Epithelial cell of prostate (primary cell): ENCODE measurements at regions not wholly inside any gene's neighbourhood (a gene's known extent, or its start where the extent isn't known, plus 50 kb on each side); places are given as distances from the start of the nearest gene placed in this dataset.
"Not testable (repeated sequence)": the region's sequence is repeated elsewhere in the genome, so short reads cannot be mapped to it uniquely, and the experiment has no call there.

Experiments used
- DNase-seq: peaks from one replicate; pipeline ENCODE4 v3.0.0-alpha.2; 2011; ENCODE audit warnings: low read depth, low spot score
- H3K27ac ChIP-seq: fragments of 450-650 bp; 2 replicates; pipeline ENCODE4 v1.5.1; 2017; ENCODE audit warnings: mild to moderate bottlenecking

DNA sequence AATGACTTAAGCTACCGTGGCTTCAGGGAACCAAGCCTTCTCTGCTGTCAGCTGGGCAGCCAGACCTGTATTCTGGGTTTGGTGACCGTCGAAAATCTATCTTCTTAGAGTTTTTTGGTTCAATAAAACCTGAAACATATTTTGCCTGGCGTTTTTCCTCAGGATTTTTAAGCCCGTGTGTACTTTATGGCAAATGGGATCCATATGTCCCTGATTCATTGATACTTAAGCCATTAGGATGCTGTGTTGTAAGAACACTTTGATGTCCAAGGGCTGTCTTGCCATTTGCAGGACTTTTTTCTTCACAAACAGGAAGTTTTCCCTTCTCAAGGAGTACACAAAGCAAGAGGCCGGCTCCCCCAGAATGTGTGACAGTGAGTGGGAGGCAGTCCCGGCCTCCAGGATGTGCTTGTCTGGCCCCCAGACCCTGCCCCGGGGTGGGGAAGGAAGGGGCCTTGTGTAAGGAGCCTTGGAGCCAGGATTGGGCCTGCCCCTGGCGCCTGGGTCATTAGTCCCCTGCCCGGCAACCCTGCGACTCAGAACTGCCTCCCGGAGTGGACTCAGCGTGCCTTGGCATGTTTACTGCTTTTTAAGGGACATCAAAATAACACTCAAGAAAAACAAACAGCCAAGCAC, 83.4 kb upstream of the SMIM23 start:
- no peak overlapping the region for H3K27ac ChIP-seq
- no peak for DNase-seq

DNA sequence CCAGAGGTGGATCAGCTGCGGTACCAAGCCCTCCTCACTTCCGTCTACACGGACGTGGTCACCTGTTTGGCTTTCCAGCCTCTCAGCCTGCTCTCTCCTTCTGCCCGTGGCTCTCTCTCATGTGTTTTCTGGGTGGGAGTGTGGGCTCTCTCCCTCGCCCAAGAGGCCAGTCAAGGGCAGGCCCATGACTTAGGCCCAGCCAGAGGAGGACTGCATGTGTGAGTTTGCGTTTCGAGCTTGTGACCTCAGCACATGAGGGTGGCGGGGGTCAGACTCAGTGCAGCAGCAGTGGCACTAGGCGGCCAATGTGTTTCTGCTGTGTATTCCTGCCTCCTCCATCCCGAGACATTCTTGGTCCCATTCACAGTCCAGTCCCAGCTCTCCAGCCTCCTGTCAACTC, 82.5 kb upstream of the SMIM23 start:
- H3K27ac ChIP-seq = no peak overlapping the region
- no peak for DNase-seq

DNA sequence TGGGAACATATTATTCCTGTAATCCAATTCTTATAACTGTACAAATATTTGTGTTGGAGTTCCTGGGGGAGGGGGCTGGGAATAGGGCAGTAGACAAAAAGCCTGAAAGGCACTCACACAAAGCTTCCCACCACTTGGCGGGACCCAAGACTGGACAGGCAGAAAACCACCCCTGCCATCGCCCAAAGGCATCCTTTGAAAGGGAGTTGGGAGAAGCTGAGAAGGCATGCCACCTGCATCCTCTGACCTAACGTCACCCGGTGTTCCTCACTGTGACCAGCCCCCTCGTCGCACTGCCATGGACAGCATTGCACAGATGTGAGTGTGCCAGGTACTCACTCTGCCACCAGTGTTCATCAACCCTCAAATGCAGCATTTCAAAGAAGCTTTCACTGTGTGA, 80.6 kb upstream of the SMIM23 start:
- no peak overlapping the region for H3K27ac ChIP-seq

DNA sequence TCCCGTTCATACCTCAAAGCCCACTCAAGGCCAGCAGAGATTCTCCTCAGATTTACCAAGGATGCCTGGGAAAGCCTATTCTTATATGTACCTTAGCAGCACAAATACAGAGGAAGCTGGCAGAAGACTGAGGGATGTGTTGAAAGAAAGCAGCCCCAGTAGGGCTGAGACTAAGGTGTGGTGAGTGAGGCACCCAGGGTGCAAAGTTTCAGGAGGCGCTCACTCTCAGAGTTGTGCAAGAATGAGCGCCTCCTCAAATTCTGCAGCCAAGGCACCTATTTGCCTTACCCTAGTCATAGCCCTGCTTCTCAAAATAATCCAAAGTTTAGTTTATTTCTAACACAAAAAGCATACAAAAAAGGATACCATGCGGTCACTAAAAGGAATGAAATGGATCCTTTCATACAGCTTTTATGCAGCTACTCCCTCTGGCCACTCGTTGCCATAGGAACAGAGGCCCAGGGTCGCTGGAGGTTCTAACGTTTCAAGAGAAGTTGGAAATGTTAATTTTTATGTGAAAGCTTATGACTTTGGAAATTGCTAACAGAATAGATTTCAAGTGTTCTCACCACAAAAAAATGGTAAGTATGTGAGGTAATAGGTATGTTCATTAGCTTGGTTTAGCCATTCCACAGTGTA, 79.7 kb upstream of the SMIM23 start:
- DNase-seq = no peak
- H3K27ac ChIP-seq = no peak overlapping the region

More for the DNA sequence above, 80.6 kb upstream of the SMIM23 start:
- DNase-seq = no peak

DNA sequence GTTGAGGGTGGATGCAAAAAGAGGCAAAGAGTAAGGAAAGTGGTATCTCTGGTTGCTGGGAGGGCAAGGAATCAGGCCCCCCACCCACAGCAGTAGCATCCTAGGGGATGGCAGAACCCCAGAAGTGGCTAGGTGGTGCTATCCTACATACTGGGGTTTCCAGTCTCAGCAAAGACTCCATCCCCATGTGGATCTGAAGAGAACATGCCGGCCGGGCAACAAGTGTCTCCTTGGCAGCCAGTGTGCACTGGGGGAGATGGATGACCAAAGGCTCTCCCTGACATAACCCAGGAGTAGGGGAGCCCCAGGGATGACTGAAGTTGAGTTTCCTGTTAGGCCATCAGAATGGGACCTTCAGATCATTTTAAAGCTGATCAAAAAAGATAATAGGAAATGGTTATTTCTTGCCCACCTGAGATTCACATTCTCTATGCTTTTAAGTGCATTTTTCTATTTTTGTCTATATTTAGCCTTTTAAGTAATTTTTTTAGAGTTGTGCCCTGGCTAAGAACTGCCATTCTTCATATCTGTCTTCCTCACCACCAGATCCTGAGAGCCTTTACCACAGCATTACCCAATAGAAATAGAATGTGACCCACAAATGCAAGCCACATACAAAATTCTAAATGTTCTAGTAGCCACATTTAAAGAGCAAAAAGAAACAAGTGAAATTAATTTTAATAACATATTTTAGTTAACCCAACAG, 78.7 kb upstream of the SMIM23 start:
- DNase-seq = no peak

DNA sequence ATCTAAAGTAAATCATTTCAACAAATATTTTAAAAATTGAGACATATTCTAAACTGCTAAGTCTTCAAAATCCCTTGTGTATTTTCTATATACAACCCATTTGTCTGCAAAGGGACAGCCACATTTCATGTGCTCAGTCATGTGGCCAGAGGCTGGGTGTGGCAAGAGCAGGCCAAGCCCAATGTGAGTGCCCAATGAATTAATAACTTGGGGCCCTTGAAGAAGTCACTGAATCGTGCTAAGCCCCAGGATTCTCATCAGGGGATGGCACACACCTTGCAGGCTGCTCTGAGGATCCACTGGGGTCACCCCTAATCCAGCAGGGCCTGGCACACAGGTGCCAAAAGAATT, 78.2 kb upstream of the SMIM23 start:
- DNase-seq = no peak
- no peak overlapping the region for H3K27ac ChIP-seq

More for the DNA sequence above, 78.7 kb upstream of the SMIM23 start:
- no peak overlapping the region for H3K27ac ChIP-seq

DNA sequence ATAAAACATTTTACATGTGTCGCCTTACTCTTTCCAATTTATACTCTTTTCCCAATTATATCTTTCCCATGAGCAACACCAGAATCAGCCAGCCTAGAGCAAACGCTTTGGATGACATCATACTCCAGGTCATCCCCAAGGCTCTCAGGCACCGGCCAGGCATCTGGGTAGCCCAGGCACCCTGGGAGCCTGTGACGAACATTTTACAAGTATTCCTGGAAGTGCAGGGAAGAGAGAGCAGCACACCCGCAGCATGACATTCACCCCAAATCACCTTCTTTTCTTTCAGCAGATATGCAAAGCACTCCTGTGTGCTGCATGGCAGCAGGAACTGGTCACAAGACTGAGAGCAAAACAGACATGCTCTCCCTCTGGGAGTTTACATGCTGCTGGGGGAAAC, 75.7 kb upstream of the SMIM23 start:
- H3K27ac ChIP-seq = no peak overlapping the region
- no peak for DNase-seq

DNA sequence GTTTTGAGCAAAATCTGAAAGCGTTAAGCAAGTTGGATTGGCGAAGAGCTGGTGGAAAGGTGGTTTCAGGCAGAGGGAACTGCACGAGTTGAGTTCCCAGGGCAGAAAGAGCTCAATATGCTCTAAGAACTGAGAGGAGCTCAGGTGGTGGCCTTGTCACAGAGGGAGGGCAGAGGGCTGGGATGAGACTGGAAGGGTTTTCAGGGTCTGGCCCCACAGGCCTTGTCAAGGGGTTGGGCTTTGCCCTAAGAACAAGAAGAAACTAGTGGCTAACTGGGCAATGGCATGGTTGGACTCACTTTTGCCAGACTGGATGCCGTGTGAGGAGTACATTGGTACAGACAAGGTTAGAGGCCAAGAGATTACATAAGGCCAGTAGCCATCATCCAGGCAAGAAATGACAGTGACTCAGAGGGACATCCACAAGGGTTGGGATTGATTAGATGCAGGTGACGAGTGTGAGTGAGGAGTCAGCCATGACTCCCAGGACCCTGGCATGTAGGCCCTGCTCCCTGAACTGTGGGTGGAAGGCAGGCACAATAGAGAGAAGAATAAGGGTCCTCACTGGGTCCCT, 75.1 kb upstream of the SMIM23 start:
- no peak for DNase-seq
- no peak overlapping the region for H3K27ac ChIP-seq

DNA sequence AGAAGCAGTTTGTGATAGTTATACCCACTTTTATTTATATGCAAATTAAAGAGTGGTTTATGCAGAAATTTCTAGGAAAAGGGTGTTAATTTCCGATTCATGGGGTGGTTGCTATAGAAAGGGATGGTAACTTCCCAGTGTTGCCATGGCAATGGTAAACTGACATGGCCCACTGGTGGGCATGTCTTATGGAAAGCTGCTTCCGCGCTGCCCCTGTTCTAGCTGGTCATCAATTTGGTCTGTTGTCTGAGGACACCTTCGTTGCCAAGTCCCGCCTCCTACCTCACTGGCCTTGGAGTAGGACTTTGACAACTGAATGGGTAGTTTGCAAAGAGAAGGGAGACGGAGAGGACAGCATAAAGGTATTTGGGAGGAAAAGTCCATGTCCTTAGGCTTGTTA, 74.0 kb upstream of the SMIM23 start:
- DNase-seq = no peak

DNA sequence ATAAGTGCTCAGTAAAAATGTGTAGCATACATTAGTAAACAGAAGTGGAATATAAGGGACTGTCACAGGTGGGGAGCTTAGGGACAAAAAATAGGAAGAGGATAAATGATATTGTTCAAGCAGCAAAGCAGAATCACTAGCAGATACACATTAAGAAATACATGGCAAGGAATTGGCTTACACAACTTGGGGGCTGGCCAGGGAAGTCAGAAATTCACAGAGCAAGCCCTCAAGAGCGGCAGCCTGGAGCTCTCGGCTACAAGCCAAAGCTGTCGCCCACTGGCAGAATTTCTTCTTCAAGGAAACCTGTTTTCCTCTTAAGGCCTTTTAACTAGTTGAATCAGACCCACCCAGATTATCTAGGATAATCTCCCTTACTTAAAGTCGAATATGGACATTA, 73.0 kb upstream of the SMIM23 start:
- no peak for DNase-seq
- H3K27ac ChIP-seq = no peak overlapping the region

More for the DNA sequence above, 74.0 kb upstream of the SMIM23 start:
- no peak overlapping the region for H3K27ac ChIP-seq

DNA sequence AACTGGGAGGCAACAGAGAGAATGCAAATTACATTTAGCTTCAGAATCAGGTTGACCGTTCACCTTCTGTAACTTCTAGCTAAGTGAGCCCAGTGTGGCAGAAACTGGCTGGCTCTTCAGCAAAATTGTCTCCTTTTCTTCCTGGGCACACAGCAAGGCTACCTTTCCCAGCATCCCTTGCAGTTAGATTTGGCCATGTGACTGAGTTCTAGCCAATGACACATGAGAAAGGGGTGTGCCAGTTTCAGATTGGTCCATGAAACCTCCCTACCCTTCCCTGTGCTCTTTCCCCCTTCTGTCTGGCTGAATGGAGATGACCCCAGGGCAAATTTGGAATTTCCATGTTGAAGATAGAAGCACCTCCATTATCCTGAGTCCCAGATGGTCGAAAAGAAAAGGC, 72.5 kb upstream of the SMIM23 start:
- no peak overlapping the region for H3K27ac ChIP-seq
- no peak for DNase-seq

DNA sequence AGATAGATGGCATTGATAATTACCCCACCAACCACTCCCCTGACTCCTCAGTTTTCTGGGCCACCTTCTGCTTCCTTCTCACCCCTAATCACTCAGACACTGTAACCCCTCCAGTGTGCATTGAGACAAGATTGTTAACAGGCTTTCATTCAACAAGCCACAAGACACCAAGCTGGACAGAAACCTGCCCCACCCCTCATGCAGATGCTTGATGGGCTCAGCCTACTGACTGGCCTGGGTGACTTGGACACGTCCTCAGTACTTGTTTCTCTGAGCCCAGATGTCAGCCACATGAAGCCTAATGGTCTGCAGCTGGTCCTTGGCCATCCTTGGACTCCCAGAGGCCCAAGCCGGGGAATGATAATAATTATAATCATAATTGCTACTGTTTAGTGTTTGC, 71.4 kb upstream of the SMIM23 start:
- H3K27ac ChIP-seq = no peak overlapping the region
- no peak for DNase-seq

DNA sequence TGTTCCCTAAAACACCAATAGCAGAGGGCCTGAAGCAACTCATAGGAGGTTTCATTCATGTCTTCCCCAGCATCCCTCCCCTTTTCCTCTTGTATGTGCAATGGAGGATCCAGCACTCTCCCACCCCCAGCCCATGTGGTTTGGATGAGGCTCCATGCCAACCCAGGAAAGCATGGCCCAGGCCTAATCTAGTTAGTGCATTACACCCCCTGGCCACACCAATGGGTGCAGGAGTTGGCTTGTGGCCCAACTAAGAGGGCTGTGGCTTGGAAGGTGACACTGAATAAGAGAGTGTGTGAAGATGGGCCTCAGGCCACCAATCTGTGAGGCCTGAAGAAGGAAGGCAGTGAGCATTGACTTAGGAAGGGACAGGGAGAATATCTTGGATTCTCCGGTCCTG, 70.8 kb upstream of the SMIM23 start:
- no peak for DNase-seq
- H3K27ac ChIP-seq = no peak overlapping the region

DNA sequence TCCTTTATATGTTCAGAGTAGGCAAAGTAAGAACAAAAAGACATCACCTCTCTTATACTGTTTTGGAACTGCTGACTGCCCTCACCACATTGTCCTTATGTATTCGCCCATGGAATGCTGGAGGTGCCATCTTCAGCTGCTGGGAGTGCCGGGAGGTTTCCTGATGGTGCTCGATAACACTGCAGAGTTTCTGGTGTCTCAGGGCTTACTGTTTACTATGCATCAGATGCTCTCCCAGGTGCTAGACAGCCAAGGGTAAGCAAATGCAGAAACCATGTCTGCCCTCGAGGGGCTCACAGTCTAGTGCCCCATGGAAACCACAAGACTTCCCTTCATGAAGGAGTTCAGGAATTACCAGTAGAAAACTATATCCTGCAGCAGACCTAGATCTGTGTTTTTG, 70.1 kb upstream of the SMIM23 start:
- no peak for DNase-seq
- H3K27ac ChIP-seq = no peak overlapping the region

DNA sequence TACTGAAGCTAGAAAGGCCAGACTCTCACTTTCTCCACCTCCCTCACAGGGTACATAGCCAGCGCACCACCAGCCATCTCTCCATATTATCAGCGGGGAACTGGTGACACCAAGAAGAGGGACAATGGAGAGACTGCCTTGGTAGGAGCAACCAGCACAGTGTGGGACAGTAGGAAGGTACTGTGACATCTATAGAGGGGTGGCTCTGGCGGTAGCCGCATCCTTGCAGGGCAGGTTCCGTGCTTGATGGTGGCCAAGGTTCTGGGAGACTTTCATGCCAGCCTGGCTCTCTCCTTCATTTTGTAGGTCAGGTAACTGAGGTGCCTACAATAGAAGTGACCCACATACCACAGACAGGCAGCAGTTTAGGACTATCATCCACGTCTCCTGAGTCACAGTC, 65.5 kb upstream of the SMIM23 start:
- H3K27ac ChIP-seq = no peak overlapping the region
- DNase-seq = no peak

DNA sequence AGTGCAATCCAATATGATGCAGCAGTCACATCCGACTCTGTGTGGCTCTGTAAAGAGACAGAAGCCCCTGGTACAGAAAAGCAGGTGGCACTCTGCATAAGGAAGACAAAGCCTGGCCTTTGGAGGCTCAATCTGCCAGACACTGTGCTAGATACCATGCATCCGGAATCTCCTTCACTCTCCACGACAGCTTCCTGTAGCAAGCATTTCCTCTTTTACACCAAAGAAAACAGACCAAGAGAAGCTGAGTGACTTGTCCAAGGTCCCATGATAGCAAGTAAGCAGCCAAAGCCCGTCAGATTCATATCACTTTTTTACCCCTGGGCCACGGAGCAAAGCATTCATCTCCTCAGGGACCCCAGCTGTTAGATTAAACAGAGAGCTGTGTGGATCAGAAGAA, 64.2 kb upstream of the SMIM23 start:
- H3K27ac ChIP-seq = no peak overlapping the region
- DNase-seq = no peak

DNA sequence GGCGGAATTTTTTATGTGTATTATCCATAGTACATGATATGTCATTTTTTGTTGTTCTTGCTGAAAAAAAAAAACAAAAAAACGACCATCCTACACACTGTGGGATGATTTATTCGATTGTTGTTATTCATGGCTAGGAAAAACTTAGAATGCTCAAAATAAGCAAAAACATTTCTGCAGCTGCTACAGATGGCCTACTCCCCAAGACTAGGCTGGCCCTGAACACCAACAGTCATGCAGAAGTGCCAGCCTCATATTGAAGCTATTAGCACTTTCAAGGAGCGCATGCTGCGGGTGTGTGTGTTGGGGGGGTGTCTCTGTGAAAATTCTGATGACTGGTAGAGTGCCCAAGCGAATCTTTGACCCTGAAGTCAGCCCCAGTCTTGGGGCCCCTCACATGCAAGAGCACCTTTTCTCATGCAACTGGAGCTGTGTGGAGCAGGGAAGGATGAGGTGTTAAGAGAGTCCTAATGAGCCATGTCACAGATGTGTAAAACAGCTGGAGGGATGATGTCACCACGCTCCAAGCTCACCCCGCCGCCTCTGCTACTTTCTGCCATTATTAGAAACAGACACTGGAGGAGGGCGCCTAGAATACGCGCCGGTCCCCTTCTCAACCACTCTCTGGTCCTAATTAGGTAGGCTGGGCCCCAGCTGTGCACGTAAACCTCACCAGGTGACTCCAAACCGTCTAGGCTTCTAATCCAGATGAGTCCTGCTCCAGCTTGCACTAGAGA, 61.0 kb upstream of the SMIM23 start:
- no peak overlapping the region for H3K27ac ChIP-seq
- DNase-seq = no peak

DNA sequence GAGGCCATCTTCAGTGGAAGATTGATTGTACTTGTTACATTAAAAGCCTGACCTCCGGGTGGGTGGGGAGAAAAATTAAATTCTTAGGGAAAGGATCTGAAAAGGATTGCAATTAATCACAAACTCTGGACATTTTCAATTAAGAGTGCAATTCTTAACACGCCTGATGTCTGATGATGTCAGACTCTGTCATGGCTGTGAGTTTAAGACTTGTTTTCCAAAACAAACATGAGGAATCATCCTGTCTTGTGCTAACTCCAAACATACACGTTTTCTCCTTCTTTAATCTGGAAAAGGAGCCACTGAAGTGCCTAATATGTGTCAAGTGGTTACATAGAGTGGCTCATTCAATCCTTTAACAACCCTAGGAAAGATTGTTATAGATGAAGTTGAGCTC, 60.4 kb upstream of the SMIM23 start:
- DNase-seq = no peak

DNA sequence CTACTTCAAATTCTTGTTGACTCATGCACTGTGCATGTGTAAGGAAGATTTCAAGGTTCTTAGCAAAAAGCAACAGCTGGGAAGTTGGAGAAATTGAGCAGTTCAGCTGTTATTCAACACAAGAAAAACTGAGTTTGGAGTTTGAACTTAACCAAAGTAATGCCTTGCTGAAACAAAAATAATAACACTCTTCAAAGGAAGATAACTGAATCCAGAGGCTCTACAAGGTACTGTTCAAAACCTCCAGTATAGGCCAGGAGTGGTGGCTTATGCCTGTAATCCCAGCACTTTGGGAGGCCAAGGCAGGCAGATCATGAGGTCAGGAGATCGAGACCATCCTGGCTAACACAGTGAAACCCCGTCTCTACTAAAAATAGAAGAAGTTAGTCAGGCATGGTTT, 58.8 kb upstream of the SMIM23 start:
- not testable (repeated sequence) for DNase-seq, H3K27ac ChIP-seq

More for the DNA sequence above, 60.4 kb upstream of the SMIM23 start:
- no peak overlapping the region for H3K27ac ChIP-seq

DNA sequence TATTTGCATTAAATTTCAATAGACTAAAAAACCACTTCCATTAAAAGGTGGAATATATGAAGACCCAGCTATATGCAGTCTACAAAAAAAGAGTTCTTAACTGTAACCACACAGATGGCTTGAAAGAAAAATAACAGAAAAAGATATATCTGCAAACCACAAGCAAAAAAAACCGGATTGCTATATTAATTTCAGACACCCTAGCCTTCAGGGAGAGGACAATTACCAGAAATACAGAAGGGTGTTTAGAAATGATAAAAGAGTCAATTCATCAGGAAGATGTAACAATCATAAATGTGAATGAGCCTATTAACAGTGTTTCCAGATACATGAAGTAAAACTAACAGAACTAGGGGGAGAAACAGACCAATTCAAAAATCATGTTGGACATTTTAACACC, 56.9 kb upstream of the SMIM23 start:
- DNase-seq = no peak
- H3K27ac ChIP-seq = no peak overlapping the region
